OCI-LY7 (cell line): ENCODE measurements at regions not wholly inside any gene's neighbourhood (a gene's known extent, or its start where the extent isn't known, plus 50 kb on each side); places are given as distances from the start of the nearest gene placed in this dataset.

Experiments
- EZH2phosphoT487 ChIP-seq: fragments of 200-600 bp; sonication (generic); IDR thresholded peaks from 2 replicates; pipeline ENCODE4 v1.6.1; 2018; ENCODE audit warnings: low read depth, borderline replicate concordance, mild to moderate bottlenecking, mixed run types, antibody characterized with exemption, low read length, moderate library complexity, mixed read lengths
- TF ChIP-seq, protein P1 (sequence below): fragments of 200-600 bp; sonication (generic); conservative IDR thresholded peaks from 2 replicates; pipeline ENCODE4 v1.5.1; 2014; ENCODE audit warnings: mild to moderate bottlenecking, antibody characterized with exemption, low read length, moderate library complexity, mixed read lengths

DNA sequence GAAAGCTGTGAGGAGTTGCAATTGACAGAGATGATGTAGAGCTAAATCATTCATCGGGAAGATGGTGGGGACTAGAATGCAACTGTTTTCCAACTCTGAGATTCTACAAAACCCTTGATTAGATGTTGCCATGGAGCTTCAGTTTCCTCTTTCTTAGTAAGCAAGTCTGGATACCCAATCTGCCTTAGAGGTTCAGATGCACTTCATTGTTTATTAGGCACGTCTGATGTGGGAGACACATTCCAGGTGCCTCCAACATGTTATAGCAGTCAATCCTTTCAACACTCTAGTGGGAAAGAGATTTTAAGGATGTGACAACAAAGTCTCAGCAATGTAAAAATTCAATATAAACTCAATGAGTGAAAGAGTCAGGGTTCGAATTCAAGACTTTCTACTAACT is 291.3 kb upstream of the PHYHIPL start:
- TF ChIP-seq, protein P1, sequence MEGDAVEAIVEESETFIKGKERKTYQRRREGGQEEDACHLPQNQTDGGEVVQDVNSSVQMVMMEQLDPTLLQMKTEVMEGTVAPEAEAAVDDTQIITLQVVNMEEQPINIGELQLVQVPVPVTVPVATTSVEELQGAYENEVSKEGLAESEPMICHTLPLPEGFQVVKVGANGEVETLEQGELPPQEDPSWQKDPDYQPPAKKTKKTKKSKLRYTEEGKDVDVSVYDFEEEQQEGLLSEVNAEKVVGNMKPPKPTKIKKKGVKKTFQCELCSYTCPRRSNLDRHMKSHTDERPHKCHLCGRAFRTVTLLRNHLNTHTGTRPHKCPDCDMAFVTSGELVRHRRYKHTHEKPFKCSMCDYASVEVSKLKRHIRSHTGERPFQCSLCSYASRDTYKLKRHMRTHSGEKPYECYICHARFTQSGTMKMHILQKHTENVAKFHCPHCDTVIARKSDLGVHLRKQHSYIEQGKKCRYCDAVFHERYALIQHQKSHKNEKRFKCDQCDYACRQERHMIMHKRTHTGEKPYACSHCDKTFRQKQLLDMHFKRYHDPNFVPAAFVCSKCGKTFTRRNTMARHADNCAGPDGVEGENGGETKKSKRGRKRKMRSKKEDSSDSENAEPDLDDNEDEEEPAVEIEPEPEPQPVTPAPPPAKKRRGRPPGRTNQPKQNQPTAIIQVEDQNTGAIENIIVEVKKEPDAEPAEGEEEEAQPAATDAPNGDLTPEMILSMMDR = no peak
- no peak for TF ChIP-seq EZH2phosphoT487
